22Rv1 (cell line): ENCODE measurements at regions not wholly inside any gene's neighbourhood (a gene's known extent, or its start where the extent isn't known, plus 50 kb on each side); places are given as distances from the start of the nearest gene placed in this dataset.

Source experiments
- H3K27ac ChIP-seq: fragments of 450-650 bp; 2 replicates; pipeline ENCODE4 v1.5.1; 2017
- ZFX ChIP-seq: fragments of 450-650 bp; IDR thresholded peaks from 2 replicates; pipeline ENCODE4 v1.6.1; 2017; ENCODE audit warnings: antibody characterized with exemption, borderline replicate concordance
- TF ChIP-seq, protein P1 (sequence below): fragments of 450-650 bp; IDR thresholded peaks from 2 replicates; pipeline ENCODE4 v1.5.1; 2017; ENCODE audit warnings: mild to moderate bottlenecking

DNA sequence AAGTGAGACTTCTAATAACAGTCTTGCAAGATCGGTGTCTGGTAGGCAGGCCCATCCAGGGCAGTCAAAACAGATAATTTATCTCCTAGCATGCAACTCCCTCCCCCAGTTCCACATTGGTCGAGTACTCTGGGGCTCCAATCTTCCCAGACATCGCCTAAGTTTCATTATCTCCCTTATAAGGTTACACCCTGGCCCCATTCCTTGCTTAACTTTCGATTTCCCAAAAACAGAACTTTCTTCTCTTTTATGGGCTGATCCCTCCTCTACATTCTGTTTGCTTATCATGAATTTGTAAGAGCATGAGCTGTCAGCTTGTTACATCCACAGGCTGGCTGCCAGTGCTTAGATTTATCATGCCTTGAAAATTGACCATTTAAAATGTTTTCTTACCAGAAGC is 471.3 kb downstream of the TECRL start:
- H3K27ac ChIP-seq: no peak overlapping the region

DNA sequence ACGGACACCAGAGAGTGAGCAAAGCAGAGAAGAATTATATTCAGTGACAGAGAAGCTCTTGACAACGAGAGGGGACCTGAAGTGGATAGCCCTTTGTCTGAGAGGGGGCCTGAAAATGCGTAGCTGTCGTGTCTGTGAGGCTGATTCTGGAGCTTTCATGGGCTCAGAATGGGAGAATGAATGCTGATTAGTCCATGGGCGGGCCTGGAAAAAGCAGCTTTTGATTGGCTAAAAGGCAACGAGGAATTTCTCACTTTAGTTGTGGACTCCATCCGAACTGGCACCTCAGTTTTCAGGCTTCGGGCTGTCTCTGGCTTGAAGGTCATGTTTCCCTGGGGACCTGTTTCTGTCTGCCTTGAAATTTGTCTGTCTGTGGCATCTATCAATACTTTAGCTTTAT is 487.1 kb downstream of the TECRL start:
- no peak overlapping the region for H3K27ac ChIP-seq
- TF ChIP-seq ZFX: no peak
- TF ChIP-seq, protein P1, sequence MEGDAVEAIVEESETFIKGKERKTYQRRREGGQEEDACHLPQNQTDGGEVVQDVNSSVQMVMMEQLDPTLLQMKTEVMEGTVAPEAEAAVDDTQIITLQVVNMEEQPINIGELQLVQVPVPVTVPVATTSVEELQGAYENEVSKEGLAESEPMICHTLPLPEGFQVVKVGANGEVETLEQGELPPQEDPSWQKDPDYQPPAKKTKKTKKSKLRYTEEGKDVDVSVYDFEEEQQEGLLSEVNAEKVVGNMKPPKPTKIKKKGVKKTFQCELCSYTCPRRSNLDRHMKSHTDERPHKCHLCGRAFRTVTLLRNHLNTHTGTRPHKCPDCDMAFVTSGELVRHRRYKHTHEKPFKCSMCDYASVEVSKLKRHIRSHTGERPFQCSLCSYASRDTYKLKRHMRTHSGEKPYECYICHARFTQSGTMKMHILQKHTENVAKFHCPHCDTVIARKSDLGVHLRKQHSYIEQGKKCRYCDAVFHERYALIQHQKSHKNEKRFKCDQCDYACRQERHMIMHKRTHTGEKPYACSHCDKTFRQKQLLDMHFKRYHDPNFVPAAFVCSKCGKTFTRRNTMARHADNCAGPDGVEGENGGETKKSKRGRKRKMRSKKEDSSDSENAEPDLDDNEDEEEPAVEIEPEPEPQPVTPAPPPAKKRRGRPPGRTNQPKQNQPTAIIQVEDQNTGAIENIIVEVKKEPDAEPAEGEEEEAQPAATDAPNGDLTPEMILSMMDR: no peak

More for the DNA sequence above, 471.3 kb downstream of the TECRL start:
- TF ChIP-seq, protein P1: no peak
- no peak for TF ChIP-seq ZFX

GRCh38 chr4:63921561-63921960 is 487.7 kb downstream of the TECRL start:
- H3K27ac ChIP-seq: no peak overlapping the region
- TF ChIP-seq, protein P1: no peak
- no peak for TF ChIP-seq ZFX

DNA sequence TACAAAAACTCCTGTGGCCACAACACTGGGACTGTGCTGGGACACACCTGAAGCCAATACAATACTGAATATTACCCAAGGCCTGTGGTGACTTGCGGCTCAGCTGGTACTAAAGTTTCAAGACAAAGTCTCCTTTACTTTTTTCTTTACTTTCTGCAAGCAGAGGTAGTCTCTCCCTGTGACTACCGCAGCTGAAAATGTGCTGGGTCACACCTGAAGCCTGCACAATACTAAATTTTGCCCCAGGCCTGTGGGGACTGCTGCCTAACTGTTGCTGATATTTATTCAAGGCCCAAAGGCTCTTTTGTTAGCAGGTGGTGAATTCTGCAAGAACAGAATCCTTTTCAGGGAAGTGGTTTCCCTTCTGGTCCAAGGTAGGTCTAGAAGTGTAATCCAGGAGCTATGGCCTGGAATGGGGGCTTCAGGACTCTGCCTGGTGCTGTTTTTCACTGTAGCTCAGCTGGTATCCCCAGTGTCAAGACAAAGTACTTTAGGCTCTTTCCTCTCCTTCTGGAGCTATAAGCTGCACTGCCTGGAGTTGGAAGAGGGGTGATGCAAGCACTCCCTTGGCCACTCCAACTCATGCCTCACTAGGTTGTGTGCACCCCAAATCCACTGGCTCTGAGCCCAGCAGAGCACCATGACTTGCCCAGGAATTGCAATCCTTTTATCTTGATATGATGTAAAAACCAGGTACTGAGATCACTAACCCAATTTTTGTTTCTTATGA is 489.4 kb downstream of the TECRL start:
- TF ChIP-seq ZFX: no peak
- TF ChIP-seq, protein P1: no peak
- no peak overlapping the region for H3K27ac ChIP-seq

DNA sequence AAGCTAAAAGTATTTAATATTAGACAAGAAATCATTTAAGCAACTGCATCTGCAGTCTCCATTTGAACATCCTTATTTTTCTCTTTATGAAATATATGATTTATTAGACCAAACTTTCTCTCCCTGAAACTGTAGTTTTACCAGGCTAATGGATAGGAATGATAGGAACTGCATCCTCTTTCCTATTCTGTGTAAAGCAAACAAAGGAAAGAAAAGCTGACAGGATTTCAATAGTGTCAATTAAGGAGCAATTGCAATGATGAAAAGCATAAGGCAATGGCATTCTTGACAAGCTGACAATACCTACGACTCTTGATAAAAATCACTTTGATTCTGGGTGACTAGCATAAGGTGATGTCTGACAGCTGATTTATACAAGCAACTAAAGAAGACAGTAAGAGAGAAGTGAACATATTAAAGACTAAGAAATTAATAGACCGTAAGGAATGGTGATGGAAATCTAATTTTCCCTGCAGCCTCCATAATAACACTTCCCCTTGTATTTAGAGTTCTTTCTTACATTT is 502.5 kb downstream of the TECRL start:
- TF ChIP-seq, protein P1: no peak
- no peak for TF ChIP-seq ZFX
- no peak overlapping the region for H3K27ac ChIP-seq

- no peak for TF ChIP-seq ZFX
- TF ChIP-seq, protein P1: no peak
Measured at GRCh38 chr4:63904201-63904600, 505.0 kb downstream of the TECRL start.

GRCh38 chr4:63901304-63901703 is 507.9 kb downstream of the TECRL start:
- no peak overlapping the region for H3K27ac ChIP-seq
- no peak for TF ChIP-seq ZFX
- TF ChIP-seq, protein P1: no peak

More at GRCh38 chr4:63904201-63904600, 505.0 kb downstream of the TECRL start:
- no peak overlapping the region for H3K27ac ChIP-seq
